Activated CD8-positive, alpha-beta T cell treated with anti-CD3 and anti-CD28 coated beads for 36 hours (primary cell): ENCODE measurements at regions not wholly inside any gene's neighbourhood (a gene's known extent, or its start where the extent isn't known, plus 50 kb on each side); places are given as distances from the start of the nearest gene placed in this dataset.

Experiments used
- ATAC-seq: fragments of 200-7000 bp; cut with Tn5 transposase; one replicate; pipeline ENCODE4 v1.10.0; 2021; ENCODE audit warnings: mild to moderate bottlenecking, moderate library complexity
- CTCF ChIA-PET: fragments of 350-600 bp; sonication (Branson Sonifier 250); formaldehyde crosslinking; loops from one replicate; lab custom pipeline; 2021; ENCODE audit warnings: antibody characterized with exemption; lab: Charles Lee
- POLR2A ChIA-PET: fragments of 350-600 bp; sonication (Branson Sonifier 250); formaldehyde crosslinking; loops from one replicate; lab custom pipeline; 2021; ENCODE audit warnings: antibody characterized with exemption; lab: Charles Lee
- DNase-seq: peaks from one replicate; pipeline ENCODE4 v3.0.0-alpha.2; 2020
- H3K27ac Mint-ChIP-seq: one replicate; pipeline ENCODE4 v1.8.0; 2021; ENCODE audit warnings: mild to moderate bottlenecking, mixed read lengths
- H3K27me3 Mint-ChIP-seq: one replicate; pipeline ENCODE4 v1.8.0; 2021; ENCODE audit warnings: mixed read lengths
- H3K36me3 Mint-ChIP-seq: one replicate; pipeline ENCODE4 v1.8.0; 2021; ENCODE audit warnings: low read depth, mixed read lengths
- H3K4me1 Mint-ChIP-seq: one replicate; pipeline ENCODE4 v1.8.0; 2021; ENCODE audit warnings: low read depth, mixed read lengths
- H3K4me3 Mint-ChIP-seq: one replicate; pipeline ENCODE4 v1.8.0; 2021; ENCODE audit warnings: mild to moderate bottlenecking, moderate library complexity, mixed read lengths
- H3K9me3 Mint-ChIP-seq: one replicate; pipeline ENCODE4 v1.8.0; 2021; ENCODE audit warnings: mixed read lengths
- CTCF ChIP-seq: fragments of 200-600 bp; IDR thresholded peaks from one replicate; pipeline ENCODE4 v1.8.0; 2022; ENCODE audit warnings: antibody characterized with exemption, mild to moderate bottlenecking
- intact Hi-C: fragments of 100-400 bp; cut with micrococcal nuclease; formaldehyde crosslinking; loops from one replicate; pipeline ENCODE4 v1.10.0; 2022

- Mint-ChIP-seq H3K27ac (no peak overlapping the region), H3K4me3 (no peak overlapping the region), H3K36me3 (no peaks in the 10 kb centered on the region), H3K4me1 (no peaks in the 10 kb centered on the region), H3K27me3 (no peaks in the 10 kb centered on the region), H3K9me3 (no peaks in the 10 kb centered on the region)
- DNase-seq (no peak), ATAC-seq (no peak)
- intact Hi-C loops = no loop called here
- ChIA-PET CTCF (no interaction called here), POLR2A (no interaction called here)
- TF ChIP-seq CTCF = no peak
Measured at GRCh38 chr2:147013696-147014392, 831.0 kb upstream of the ACVR2A start.

GRCh38 chr2:147008481-147008880 is 836.3 kb upstream of the ACVR2A start:
- H3K4me1 Mint-ChIP-seq = no peaks in the 10 kb centered on the region
- POLR2A ChIA-PET = no interaction called here
- ATAC-seq (no peak), DNase-seq (no peak)
- no peak overlapping the region for H3K4me3 Mint-ChIP-seq
- H3K27me3 Mint-ChIP-seq = no peaks in the 10 kb centered on the region
- no peak for TF ChIP-seq CTCF
- CTCF ChIA-PET = no interaction called here
- no peaks in the 10 kb centered on the region for H3K9me3 Mint-ChIP-seq
- intact Hi-C loops = no loop called here
- H3K27ac Mint-ChIP-seq = no peak overlapping the region
- no peaks in the 10 kb centered on the region for H3K36me3 Mint-ChIP-seq

- ChIA-PET POLR2A (no interaction called here), CTCF (no interaction called here)
- Mint-ChIP-seq H3K27ac (no peak overlapping the region), H3K36me3 (no peaks in the 10 kb centered on the region), H3K4me1 (no peaks in the 10 kb centered on the region), H3K27me3 (no peaks in the 10 kb centered on the region), H3K4me3 (no peak overlapping the region), H3K9me3 (no peaks in the 10 kb centered on the region)
- no peak for TF ChIP-seq CTCF
- ATAC-seq (no peak), DNase-seq (no peak)
- intact Hi-C loops = no loop called here
Measured at GRCh38 chr2:147006736-147007141, 838.1 kb upstream of the ACVR2A start.

- Mint-ChIP-seq H3K4me1 (no peaks in the 10 kb centered on the region), H3K27ac (no peak overlapping the region), H3K36me3 (no peaks in the 10 kb centered on the region), H3K9me3 (no peaks in the 10 kb centered on the region), H3K27me3 (no peaks in the 10 kb centered on the region), H3K4me3 (no peak overlapping the region)
- ChIA-PET CTCF (no interaction called here), POLR2A (no interaction called here)
- TF ChIP-seq CTCF = no peak
- no peak for DNase-seq
- intact Hi-C loops = no loop called here
- no peak for ATAC-seq
Measured at GRCh38 chr2:147003081-147003480, 841.7 kb upstream of the ACVR2A start.

GRCh38 chr2:147002256-147002655 is 842.6 kb upstream of the ACVR2A start:
- Mint-ChIP-seq H3K27me3 (no peaks in the 10 kb centered on the region), H3K9me3 (no peaks in the 10 kb centered on the region), H3K27ac (no peak overlapping the region), H3K4me1 (no peaks in the 10 kb centered on the region), H3K4me3 (no peak overlapping the region), H3K36me3 (no peaks in the 10 kb centered on the region)
- no peak for TF ChIP-seq CTCF
- ATAC-seq (no peak), DNase-seq (no peak)
- intact Hi-C loops = no loop called here
- POLR2A ChIA-PET = no interaction called here
- CTCF ChIA-PET = no interaction called here
